SH-SY5Y (cell line): ENCODE measurements at regions not wholly inside any gene's neighbourhood (a gene's known extent, or its start where the extent isn't known, plus 50 kb on each side); places are given as distances from the start of the nearest gene placed in this dataset.

ENCODE experiments used
- GATA2 ChIP-seq: IDR thresholded peaks from 2 replicates; pipeline ENCODE4 v1.6.1; 2011; ENCODE audit warnings: mild to moderate bottlenecking, low read depth, low read length
- GATA3 ChIP-seq: IDR thresholded peaks from 2 replicates; pipeline ENCODE4 v1.6.1; 2011; ENCODE audit warnings: low read depth, mild to moderate bottlenecking, low read length, moderate library complexity

- no peak for TF ChIP-seq GATA2
- no peak for TF ChIP-seq GATA3
Observed at GRCh38 chr2:193687195-193687594, 1492.5 kb upstream of the TMEFF2 start.

GRCh38 chr2:193679847-193680246 lies 1485.1 kb upstream of the TMEFF2 start:
- no peak for TF ChIP-seq GATA3
- no peak for TF ChIP-seq GATA2

- no peak for TF ChIP-seq GATA2
- no peak for TF ChIP-seq GATA3
Observed at GRCh38 chr2:193670478-193670877, 1475.7 kb upstream of the TMEFF2 start.

- TF ChIP-seq GATA3 (no peak), GATA2 (no peak)
Observed at GRCh38 chr2:193668557-193669323, 1474.0 kb upstream of the TMEFF2 start.

DNA sequence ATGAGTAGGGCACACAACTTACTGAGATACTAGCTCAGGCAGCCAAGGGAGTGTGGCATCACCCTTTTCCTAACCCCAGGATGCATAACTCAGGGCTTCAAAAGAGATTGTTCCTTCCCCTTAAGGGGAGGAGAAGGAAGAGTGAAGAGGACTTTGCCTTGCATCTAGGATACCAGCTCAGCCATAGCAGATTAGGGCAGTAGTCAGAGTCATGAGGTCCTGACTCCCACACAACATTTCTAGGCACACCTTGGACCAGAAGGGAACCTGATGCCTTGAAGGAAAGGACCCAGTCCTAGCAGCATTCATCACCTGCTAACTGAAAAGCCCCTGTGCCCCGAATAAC lies 1433.2 kb upstream of the TMEFF2 start:
- TF ChIP-seq GATA2 = no peak
- TF ChIP-seq GATA3 = no peak

DNA sequence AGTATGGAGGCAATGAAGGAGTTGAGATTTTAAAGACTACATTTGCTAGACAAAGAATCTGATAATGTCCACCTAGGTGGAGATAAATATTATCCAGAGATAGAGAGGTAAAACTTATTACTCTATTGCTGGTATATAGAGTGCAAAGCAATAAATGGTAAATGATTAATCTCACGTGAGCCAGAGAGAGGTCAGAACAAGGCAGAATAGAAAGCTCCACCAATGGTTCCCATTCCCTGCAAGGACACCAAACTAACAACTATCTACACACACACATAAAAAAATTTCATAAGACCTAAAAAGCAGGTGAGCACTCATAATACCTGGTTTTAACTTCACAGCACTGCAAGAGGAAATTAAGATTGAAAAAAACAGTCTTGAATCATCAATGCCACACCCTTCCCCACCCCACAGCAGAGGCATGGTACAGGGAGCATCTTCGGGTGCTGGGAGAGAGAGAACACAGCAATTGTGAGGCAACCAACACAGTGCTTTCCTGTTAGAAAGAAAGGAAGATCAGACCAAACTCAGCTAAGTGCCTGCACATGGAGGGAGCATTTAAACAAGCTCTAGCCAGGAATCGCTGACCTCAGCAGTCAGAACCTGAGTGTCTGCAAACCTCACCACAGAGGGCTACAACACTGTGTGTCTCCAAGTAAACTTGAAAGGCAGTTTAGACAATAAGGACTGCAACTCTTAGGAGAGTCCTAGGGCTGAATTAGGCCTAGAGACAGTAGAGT lies 1432.6 kb upstream of the TMEFF2 start:
- TF ChIP-seq GATA2 = no peak
- no peak for TF ChIP-seq GATA3

GRCh38 chr2:193608451-193608850 lies 1413.7 kb upstream of the TMEFF2 start:
- TF ChIP-seq GATA3 (no peak), GATA2 (no peak)

DNA sequence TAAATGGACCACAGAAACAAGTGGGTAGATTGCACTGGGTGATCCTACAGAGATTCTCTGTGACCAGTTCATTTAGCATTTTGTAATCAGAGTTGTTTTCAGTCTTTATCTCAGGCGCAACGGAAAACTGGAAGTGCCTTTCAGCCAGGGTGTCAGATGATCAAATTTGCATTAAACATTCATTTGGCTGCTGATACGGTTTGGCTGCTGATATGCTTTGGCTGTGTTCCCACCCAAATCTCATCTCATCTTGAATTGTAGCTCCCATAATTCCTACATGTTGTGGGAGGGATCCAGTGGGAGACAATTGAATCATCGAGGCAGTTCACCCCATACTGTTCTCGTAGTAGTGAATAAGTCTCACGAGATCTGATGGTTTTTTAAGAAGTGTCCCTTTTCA lies 1396.1 kb upstream of the TMEFF2 start:
- TF ChIP-seq GATA2 (no peak), GATA3 (no peak)

DNA sequence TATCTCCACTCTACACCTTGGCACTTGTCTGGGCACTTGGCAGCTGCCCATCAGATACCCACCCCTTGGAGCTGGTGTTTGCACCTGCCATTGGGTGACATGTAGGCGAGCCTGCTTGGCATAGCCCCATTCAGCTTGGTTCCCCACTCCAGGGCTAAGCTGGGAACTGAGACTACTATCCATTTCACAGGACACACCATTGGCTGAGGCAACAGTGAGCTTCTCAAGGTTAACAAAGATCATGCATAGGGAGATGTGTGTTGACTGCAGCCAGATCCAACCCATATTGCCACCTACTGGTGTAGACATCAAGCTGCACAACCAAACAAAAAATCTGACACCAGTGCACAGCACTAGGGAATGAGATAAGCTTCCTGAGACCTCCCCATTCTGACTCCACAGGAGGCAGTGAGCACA lies 1389.8 kb upstream of the TMEFF2 start:
- TF ChIP-seq GATA3 (no peak), GATA2 (no peak)

DNA sequence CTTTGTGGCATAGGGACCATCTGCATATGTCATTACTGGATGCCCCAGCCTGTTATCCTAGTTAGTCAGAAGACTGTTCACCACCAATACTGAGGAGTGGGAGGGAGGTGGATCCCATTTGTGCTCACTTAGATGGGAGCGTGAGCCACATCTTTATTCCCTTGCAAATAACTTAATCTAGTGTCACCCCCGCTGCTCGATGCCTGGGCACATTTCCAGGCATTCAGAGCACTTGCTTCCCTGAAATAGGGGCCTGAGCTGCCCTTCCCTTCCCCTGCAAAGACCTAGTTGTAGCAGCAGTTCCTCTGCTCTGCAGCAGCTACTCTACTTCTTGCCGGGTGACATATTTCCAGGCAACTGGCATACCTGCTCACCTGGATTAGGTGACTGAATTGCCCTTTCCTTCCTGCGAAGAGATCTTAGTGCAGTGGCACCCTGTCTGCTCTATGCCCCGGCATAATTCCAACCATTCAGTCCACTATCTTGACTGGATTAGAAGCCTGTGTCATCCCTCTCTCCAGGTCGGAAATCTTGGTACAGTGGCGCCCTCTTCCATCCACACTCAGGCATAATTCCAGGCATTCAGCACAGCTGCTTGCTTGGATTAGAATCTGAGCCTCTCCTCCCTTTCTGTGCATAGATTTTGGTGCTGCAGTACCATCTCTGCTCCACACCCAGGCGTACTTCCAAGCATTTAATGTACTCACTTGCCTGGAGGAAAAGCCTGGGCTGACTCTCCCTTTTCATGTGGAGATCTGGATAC lies 1389.1 kb upstream of the TMEFF2 start:
- no peak for TF ChIP-seq GATA3
- no peak for TF ChIP-seq GATA2

- TF ChIP-seq GATA3 (no peak), GATA2 (no peak)
Observed at GRCh38 chr2:193581807-193582206, 1387.1 kb upstream of the TMEFF2 start.

GRCh38 chr2:193580176-193580950 lies 1385.6 kb upstream of the TMEFF2 start:
- TF ChIP-seq GATA3 = no peak
- no peak for TF ChIP-seq GATA2

DNA sequence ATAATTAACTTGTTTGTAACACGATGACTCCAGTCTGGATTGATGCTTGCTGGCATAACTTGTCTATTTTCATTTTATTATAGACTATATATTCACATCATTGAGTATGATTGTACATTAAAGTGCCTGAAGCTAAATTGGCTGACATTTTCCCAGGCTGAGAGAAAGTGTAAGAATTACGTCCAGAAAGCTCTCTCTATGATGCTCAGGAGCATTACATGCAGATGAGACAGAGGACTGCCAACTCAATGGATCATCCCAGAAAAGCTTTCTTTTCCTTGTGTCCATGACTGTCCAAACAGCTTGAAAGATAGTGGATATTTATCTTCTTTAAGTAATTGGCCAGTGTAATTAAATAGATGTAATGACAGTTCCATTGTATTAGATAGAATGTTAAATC lies 1372.2 kb upstream of the TMEFF2 start:
- TF ChIP-seq GATA2 (no peak), GATA3 (no peak)

DNA sequence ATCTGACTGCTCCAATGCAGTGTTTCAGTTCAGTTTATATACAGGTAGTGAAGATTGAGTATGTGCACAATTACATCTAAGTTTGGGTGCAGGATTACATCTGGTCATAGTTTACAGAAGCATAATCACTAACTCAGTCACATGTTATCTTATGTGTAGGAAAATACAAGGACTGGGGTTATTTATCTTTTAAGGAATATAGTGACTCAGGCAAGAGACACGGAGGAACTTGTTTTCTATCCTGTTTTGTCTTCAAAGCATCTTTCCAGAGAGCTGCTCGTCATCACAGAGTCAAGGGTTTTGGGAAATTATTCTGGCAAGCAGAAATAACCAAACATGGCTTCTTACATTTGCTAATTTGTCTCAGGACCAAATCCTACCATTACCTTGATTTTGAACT lies 1371.5 kb upstream of the TMEFF2 start:
- no peak for TF ChIP-seq GATA2
- no peak for TF ChIP-seq GATA3

DNA sequence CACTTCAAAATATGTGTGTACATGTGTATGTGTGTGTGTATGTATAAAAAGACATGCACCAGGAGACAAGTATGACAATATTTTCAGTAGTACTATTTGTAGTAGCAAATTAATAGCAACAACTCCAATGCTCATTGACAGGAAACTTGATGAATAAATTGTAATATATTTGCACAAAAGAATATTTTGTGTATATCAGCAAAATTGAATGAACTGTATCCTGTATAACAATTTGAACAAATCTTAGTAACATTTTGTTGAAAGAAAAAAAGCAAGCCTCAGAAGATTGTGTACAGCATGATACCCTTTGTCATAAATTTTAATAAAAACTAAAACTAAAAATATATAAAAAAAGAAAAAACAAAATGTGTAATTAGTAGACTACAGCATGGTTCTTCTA lies 1367.3 kb upstream of the TMEFF2 start:
- no peak for TF ChIP-seq GATA3
- no peak for TF ChIP-seq GATA2
